GM19467 (cell line): ENCODE measurements at regions not wholly inside any gene's neighbourhood (a gene's known extent, or its start where the extent isn't known, plus 50 kb on each side); places are given as distances from the start of the nearest gene placed in this dataset.

Source experiments
- ATAC-seq: cut with Tn5 transposase; IDR thresholded peaks from one replicate; pipeline ENCODE4 v1.9.1; 2021; ENCODE audit warnings: mild to moderate bottlenecking, moderate library complexity; ENCODE audit not compliant: unreplicated experiment

GRCh38 chr16:86015606-86016005 is 116.6 kb downstream of the IRF8 start:
- no peak for ATAC-seq

DNA sequence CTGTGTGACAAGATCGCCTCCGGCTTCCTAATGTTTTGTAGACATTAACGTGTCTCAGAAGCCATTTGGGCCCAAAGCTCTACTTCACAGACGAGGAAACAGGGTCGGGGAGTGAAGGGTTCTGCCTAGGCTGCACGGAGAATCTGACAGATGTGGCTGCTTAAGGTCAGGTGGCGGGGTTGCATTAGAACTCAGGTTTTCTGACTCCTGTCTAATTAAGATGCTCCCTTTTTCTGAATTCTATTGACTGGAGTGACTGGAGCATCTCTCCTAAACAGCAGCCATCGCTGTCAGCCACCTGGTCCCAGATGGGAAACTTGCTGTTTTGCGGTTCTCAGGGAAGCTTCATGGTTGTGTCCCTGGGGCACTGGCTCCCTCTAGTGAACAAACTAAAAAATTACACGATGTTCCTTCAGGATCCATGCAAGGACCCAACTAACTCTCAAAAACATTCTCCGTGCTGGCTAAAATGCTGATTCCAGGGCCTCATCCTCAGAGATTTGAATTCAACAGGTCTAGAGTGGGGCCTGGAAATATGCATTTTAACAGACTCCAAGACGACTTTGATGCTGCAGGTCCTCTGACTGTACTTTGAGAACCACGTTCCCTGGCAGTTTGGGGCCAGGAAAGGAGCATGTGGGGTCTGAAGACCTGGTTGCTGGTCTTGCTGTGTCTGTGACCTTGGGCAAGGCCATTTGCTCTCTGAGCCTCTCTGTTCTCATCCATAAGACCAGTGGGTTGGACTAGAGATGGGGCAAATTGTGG is 117.4 kb downstream of the IRF8 start:
- ATAC-seq, result no peak

DNA sequence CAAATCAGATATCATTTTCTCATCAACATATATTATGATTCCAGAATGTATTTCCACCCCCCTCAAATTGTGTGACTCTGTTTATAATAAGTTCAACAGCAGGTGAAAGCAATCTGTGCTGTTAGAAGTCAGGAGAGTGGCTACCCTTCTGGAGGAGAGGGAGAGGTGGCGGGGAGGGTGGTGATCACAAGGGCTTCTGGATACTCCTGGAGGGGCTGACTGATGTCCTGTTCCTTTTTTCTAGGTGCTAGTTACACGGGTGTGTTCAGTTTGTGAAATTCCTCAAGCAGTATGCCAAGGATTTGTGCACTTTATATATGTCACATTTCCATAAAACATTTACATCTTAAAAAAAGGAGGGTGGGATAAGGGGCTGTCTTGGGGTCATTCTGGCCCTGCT is 119.1 kb downstream of the IRF8 start:
- no peak for ATAC-seq

GRCh38 chr16:86018487-86018886 is 119.5 kb downstream of the IRF8 start:
- no peak for ATAC-seq

DNA sequence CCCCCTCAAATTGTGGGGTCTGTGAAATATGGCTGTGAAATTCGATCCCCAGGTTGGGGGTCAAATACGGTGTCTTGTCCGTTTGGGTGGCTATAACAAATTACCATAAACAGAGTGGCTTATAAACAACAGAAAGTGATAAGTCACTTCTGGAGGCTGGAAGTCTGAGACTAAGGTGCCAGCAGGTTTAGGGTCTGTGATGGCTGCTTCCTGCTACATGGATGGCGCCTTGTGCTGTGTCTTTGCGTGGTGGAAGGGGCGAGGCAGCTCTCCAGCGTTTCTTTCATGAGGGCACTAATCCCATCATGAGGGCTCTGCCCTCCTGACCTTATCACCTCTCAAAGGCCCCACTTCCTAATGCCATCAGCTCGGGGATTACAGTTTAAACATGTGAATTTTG is 120.0 kb downstream of the IRF8 start:
- ATAC-seq, result no peak

- no peak for ATAC-seq
Measured at GRCh38 chr16:86019446-86020047, 120.6 kb downstream of the IRF8 start.

DNA sequence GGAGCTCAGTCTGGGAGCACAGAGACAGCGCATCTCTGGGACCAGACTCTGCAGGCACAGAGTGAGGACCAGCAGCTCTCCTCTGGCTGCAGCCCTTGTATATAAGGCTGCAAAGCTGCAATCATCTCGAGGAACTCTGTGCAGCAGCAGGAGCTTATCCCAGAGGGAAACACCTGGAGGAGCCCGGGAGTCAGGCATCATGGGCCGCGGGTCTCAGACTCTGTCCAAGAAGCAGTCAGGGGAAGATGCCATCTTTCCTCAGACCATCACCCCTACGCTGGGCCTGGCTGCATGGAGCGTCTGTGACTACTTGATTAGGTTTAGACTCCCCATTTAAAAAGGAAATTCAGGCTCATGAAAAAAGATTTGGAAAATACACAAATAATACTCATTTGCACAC is 122.0 kb downstream of the IRF8 start:
- ATAC-seq, result no peak

- no peak for ATAC-seq
Measured at GRCh38 chr16:86022381-86022960, 123.5 kb downstream of the IRF8 start.

- no peak for ATAC-seq
Measured at GRCh38 chr16:86024210-86024609, 125.2 kb downstream of the IRF8 start.

DNA sequence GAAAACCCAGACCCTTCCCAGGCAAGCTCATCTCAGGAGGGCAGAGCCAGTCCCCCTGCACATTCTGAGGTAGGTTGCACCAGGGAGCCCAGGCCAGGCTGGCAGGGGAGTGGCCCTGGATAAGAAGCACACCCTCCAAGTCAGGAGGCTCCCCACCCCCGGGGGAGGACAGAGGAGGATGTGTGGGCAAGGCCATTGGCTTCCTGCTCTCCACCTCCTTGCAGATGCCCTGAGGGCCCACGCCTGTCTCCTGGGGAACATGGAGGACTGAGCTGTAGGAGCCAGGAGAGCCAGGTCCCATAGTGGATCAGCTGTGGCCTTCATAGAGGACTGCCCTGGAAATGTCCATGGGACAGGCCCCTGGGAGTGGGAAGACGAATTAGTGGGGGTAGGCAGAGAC is 126.7 kb downstream of the IRF8 start:
- ATAC-seq, result no peak

DNA sequence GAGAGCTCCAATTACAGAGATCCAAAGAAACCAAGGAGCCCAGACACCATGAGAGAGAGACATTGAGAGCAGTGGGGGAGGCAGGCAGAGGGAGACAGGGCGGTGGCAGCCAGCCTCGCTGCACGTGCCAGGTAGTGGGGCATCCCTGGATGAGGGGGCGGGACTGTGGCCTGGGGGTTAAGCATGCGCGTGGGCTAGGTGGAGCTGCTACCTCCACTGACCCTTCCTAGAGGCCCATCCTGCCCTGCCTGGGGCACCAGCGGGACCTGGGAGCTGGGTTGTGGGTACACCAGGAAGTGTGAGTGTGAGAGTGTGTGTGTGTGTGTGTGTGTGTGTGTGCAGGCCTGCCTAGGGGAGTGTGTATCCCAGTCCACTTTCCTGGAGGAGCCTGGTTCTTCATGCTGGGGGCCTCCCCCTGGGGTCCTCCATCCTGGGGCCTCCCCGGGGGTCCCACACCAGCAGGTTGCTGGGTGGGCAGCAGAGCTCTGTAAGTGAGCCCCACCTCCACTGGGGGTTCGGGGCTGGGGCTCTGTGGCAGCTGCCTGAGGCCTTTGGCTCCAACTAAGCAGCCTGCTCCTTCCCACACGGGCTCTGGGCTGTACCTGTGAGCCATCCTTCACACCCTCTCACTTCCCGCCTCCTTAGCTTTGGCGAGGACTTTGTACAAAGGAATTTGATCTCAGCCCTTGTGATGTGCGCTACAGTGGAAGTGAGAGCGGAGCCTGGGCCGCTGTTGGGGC is 127.4 kb downstream of the IRF8 start:
- ATAC-seq, result no peak

- ATAC-seq, result no peak
Measured at GRCh38 chr16:86026916-86027315, 128.0 kb downstream of the IRF8 start.

GRCh38 chr16:86027373-86028126 is 128.6 kb downstream of the IRF8 start:
- no peak for ATAC-seq

- ATAC-seq, result no peak
Measured at GRCh38 chr16:86029131-86029741, 130.3 kb downstream of the IRF8 start.

DNA sequence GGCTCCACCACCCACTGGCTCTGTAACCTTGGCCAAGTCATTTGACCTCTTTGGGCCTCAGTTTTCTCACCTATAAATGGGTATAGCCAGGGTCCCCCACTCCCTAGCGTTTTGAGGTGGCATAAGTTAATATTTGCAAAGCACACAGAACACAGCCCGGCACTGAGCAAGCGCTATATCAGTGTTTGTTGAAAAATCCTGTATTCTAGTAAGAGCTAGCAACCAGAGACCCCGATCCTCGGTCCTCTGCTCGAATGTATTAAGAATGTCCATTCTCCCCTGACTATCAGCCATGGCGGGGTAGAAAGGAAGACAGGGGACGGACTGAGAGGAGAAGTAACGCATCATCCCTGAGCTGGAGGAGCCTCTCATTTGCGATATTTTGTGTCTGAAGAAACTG is 131.2 kb downstream of the IRF8 start:
- no peak for ATAC-seq

DNA sequence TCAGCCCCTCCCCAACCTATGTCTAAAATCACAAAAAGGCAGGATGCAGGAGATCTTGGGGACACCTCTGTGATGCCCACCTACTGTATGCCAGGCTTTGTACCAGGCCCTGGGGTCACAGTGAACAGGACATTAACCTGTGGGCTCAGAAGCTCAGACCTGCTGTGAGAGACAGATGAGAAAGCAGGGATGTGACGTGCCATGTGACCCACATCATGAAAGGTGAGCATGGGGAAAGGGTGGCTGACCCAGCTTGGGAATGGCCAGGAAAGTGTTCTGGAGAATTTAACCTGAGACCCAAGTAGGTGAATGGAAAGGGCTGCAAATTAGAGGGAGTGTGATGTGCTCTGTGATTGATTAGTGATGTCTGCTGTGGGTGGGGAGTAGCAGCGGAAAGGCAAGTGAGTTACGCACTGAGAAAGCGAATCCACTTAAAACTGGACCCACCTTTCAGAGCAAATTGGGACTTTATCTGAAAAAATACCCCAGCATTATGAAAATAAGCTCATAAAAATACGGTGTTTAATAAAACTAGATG is 132.2 kb downstream of the IRF8 start:
- ATAC-seq, result no peak

DNA sequence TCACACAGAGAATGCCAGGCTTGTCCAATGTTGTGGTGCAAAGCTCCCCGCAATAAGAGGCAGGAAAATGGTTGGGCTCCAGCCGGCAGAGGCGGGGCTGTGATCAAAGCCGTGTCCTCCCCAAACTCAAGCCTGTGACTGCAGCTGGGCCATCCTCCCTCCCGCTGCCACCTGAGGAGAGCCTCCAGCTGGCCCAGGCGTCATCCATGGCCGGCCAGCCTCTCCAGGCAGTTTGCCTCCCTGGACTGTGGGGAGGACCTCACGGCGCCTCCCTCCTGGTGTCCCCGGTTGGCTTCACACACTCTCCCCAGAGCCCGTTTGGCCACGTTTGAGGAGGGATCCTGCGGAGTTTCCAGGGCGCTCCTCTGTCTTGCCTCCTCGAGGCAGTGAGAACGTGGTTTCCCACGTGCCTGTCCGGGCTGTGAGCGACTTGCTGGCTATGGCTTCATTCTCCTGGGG is 134.1 kb downstream of the IRF8 start:
- no peak for ATAC-seq

- ATAC-seq, result no peak
Measured at GRCh38 chr16:86033971-86034370, 135.0 kb downstream of the IRF8 start.

- ATAC-seq, result no peak
Measured at GRCh38 chr16:86034421-86034919, 135.5 kb downstream of the IRF8 start.

DNA sequence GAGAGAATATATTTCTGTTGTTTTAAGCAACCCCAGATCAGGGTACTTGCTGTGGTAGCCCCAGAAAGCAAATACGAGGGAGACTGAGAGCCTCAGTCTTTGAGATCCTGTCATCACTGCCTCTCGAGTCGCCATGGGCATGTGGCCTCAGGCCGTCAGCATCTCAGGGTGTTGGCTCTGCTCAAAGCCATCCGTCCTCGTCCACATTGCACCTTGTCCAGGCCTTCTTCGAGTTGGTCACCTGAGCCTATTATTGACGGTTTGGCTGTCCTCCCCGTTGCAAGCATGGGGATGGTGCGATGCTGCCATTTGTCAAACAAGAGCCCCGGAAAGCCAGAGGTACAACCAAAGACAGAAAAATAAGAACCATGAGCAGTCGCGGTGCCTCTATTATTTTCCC is 136.9 kb downstream of the IRF8 start:
- no peak for ATAC-seq
